HG02610 (cell line): ENCODE measurements at regions not wholly inside any gene's neighbourhood (a gene's known extent, or its start where the extent isn't known, plus 50 kb on each side); places are given as distances from the start of the nearest gene placed in this dataset.
A peak's percentile ranks its signal among the peaks of the same experiment; 100 is the strongest.
"Not testable (repeated sequence)": the region's sequence is repeated elsewhere in the genome, so short reads cannot be mapped to it uniquely, and the experiment has no call there.

Experiments
- ATAC-seq: cut with Tn5 transposase; IDR thresholded peaks from one replicate; pipeline ENCODE4 v1.9.1; 2021; ENCODE audit warnings: mild to moderate bottlenecking, moderate library complexity; ENCODE audit not compliant: unreplicated experiment

DNA sequence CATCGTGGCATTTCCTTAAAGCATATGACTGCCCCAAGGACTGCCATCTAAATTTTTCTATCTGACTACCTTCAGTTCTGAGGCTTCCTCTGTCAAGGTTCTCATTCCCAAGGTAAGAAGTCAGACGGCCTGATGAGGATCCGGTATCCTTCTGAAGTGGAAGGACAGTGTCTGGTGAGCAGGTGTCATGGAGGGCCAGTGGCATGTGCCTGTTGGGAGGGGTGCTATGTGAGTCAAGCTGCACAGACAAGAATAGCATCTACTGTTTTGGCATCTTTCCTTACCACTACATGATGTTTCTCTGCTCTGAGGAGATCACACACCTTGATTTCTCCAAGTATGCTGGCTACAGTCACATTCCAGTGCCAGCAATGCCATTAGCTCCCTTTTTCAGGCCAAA, 99.6 kb upstream of the RGS1 start:
- no peak for ATAC-seq

DNA sequence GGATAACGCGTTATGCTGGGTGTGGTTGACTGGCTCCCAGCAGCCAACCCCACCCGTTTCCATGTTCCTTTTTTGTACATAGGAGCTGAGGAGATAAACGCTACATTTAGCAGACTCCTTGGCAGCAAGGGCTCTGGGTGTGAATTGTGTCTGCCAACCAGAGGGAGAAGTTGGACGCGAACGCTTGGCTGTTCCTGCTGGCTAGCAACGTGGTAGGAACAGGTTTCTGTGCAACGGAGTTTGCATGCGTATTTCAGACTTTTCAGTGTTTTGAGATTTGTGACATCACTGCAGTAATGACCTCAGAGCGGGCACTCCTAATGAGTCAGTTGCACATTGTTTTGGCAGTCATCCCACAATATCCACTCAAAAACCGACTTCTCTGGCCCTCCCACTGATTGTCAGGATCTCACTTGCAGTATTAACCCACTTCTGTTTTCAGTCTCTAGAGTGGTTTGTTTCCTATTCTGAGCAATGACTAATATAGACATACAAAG, 98.7 kb upstream of the RGS1 start:
- ATAC-seq = peak; percentile 86

DNA sequence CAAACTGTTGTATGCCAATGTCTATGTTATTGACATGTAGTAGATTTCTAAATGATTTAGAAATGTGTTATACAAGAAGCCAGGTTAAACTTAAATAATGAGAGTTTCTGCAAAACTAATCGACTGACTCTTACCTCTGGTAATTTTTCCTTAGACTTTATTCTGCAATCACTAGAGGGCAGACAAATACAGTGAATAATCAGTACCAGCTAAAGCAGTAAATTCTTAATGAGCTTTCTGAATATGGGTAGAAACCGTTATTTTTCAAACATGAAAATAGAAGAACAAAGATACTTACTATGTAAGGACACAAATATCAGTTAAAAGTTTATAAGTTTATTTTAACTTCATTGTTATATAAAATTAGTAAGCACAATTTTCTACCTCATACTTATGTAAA, 97.9 kb upstream of the RGS1 start:
- ATAC-seq = peak; percentile 54

DNA sequence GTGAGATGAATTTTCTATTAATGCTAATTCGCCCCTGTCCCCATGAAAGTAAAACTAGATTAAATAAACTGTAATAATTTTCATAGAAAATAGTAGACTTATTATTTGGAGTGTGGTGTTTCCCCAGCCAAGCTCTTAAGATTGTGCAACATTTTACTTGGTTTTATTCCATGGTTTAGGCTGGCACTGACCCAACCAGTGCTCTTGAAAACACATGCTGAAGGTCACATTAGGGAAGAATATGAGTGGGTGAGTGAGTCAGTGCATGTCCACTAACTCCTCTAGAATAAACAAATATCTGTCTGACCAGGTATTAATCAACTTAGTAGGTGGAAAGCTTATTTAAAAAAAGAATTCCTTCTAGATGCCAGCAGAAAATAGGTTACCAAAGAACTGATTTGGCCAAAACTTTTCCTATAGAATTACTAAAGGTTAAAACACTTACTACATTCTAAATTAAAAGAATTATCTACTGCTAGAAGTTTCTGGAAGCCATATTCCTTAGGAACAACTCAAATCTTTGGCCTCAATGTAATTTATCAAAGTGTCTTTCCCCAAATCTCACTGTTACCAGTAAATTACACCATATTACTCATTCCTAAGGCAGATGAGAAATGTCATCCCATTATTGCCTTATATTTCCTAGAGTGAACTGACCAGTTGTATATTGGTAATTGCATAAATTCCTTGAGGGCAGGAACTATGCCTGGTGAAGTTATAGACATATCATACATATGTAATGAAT, 89.7 kb upstream of the RGS1 start:
- ATAC-seq = no peak

DNA sequence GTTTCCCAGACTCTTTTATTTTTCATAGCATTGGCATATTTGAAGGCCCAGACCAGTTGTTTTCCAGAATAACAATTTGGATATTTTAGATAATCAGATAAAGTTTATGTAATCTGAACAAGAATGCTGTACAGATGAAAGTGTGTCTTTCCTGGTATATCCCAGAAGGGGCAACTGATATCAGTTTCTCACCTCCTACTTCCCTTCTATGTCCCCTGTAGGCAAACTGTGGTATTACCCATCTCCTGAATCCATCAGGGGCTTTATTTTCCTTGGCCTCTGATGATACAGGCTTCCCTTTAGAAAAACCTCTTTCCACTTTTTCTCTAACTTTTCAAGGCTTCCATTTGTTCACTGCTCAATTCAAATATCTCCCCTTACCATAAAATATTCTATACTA, 87.5 kb upstream of the RGS1 start:
- ATAC-seq = no peak

DNA sequence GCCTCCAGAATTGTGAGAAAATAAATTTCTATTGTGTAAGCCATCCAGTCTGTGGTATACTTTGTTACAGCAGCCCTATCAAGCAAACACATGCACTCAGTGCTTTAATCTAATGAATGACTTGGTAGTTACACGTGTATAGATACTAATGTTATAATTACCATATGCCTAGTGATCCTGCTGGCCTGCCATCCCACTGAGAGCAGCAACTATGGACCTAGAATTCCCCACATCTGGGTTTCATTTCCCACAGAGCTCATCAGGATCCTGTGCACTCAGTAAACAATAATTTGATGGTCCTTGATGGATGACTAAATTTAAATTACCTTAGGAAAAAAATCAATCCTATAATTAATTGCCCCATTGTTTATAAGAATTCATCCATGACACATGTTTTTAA, 86.5 kb upstream of the RGS1 start:
- no peak for ATAC-seq

DNA sequence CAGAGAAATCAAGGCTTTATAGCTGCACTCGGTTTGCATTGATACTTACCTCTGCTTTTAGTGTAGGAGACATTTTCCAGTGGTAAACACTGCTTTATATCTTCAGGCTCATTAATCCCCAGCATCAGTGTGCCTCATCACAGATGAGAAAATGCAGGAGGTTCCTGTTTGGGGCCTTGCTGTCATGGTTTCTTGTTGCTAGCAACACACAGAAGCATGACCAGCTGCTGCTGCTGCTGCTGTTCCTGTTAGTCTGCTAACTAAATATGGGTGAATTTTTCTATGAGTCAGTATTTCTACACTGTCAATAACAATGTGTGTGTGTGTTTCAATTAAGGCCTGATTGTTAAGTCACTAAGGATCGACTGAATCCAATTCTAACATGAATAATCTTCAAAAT, 85.8 kb upstream of the RGS1 start:
- peak; percentile 80 for ATAC-seq

DNA sequence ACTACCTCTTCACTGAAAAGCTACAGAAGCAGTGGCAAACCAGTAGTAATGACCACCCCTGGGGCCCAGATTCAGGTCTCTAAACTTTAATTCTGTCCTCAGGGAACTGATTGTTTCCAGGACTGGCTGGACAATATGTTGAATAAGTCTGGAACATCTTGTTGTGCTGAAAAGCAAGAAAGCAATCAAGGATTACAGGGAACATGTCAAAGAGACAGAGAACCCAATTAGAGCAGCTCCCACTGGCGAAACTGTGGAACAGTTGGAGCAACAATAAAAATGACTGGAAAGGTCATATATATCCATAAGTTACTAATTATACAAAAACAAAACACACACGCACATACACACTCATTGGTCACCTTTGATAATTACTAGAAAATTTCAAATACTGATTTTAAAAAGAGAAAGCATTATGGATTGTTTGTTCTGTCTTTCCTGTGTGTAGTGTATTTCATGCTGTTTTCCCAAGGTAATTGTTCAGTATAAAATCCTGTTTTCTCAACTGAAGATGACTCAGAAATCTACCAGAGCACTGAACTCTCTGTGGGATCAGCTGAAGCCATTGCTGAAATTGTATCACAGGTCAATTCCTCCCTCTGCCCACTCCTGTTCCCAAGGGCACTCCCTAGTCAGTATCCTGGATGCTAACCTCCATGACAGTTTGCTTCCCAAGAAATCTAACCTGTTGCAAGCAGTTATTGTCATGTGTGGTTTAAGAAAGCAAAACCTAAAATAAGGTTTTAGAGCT, 83.6 kb upstream of the RGS1 start:
- no peak for ATAC-seq

DNA sequence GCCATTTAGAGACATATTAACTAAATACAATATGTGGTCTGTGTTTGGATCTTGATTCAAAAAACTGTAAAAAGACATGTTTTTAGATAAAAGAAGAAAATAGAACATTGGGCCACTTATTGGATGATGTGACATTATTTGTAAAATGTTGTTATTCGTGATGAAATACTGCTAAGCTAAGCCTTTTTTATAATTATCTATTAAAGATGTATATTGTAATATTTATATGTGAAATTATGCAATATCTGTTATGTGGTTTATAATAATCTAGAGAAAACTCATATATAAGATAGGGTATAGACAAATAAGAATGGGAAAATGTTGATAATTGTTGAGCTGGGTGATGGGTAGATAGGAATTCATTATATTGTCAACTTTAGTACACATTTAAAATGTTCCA, 82.0 kb upstream of the RGS1 start:
- no peak for ATAC-seq

DNA sequence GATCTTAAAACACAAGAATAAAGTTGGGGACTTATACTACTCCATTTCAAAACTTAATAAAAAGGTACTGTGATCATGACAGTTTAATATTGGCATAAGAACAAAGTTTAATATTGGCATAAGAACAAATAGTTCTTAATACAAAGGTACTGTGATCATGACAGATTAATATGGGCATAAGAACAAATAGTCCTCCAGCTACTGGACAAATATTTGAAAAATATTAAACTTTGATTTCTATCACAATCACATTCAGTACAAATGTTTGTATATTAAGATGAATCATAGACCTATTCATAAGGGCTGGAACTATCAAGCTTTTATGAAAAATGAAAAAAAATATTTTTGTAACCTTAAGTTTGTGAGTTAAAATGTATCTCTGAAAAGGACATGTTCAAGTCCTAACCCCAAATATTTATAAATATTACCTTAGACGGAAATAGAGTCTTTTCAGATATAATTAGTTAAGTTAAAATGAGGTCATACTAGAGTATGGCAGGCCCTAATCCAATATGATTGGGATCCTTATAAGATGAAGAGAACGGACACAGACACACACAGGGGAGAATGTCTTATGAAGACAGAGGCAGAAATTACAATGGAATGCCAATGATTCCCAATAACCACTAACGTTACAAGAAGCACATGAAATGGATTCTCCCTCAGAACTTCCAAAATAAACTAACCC, 79.1 kb upstream of the RGS1 start:
- no peak for ATAC-seq

DNA sequence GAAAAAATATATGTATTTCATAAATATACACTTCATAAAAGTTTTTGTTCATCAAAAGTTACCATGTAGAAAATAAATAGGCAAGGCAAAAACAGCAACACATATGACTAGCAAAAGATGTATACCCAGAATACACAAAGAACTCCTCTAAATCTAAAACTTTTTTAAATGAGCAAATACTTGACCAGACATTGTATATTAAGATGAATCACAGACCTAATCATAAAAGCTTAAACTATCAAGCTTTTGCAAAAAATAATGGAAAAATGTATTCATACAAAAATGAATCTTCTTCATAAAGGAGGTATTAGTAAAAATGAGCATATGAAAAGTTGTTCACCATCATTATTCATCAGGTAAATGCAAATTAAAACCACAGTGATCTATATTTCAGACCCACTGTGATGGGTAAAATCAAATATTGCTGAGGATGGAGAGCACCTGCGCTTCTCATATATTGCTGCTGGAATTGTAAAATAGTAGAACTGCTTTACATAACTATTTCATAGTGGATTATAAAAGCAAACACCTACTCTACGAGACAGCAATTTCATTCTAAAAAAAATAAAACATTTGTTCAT, 78.3 kb upstream of the RGS1 start:
- ATAC-seq = no peak

DNA sequence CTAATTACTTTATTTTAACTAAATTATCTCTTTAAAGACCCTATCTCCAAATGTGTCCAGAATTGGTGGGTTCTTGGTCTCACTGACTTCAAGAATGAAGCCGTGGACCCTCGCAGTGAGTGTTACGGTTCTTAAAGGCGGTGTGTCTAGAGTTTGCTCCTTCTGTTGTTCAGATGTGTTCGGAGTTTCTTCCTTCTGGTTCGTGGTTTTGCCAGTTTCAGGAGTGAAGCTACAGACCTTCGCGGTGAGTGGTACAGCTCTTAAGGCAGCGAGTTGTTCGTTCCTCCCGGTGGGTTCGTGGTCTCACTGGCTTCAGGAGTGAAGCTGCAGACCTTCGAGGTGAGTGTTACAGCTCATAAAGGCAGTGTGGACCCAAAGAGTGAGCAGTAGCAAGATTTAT, 77.5 kb upstream of the RGS1 start:
- not testable (repeated sequence) for ATAC-seq

DNA sequence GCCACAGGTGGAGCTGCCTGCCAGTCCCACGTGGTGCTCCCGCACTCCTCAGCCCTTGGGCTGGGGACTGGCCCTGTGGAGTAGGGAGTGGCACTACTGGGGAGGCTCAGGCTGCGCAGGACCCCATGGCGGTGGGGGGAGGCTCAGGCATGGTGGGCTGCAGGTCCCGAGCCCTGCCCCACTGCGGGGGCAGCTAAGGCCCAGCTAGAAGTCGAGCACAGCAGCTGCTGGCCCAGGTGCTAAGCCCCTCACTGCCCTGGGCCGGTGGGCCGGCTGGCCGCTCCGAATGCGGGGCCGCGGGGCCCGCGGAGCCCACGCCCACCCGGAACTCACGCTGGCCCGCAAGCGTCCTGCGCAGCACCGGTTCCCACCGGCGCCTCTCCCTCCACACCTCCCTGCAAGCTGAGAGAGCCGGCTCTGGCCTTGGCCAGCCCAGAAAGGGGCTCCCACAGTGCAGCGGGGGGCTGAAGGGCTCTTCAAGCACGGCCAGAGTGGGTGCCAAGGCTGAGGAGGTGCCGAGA, 76.5 kb upstream of the RGS1 start:
- ATAC-seq = not testable (repeated sequence)

DNA sequence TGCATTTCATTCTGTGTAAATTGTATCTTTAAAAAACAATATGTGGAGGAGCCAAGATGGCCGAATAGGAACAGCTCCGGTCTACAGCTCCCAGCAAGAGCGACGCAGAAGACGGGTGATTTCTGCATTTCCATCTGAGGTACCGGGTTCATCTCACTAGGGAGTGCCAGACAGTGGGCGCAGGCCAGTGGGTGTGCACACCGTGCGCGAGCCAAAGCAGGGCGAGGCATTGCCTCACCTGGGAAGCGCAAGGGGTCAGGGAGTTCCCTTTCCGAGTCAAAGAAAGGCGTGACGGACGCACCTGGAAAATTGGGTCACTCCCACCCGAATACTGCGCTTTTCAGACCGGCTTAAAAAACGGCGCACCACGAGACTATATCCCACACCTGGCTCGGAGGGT, 75.0 kb upstream of the RGS1 start:
- not testable (repeated sequence) for ATAC-seq

DNA sequence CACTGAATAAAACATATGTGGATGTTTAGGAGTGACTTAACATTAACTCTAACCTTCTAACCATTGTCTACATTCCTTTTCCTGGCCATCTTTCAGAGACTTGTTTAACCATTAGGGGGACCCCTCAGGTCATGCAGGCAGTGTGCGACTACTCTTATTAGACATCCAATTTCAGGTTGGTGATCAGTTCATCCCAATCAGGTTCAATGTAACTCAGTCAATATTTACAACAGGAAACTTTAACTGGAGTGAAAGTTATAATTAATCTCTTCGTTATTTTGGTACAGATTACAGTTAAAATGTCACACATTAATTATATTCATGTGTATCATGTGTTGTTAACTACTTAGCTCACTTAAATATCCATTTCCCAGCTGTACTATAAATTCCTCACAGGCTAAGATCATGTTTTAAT, 68.8 kb upstream of the RGS1 start:
- ATAC-seq = peak; percentile 83

DNA sequence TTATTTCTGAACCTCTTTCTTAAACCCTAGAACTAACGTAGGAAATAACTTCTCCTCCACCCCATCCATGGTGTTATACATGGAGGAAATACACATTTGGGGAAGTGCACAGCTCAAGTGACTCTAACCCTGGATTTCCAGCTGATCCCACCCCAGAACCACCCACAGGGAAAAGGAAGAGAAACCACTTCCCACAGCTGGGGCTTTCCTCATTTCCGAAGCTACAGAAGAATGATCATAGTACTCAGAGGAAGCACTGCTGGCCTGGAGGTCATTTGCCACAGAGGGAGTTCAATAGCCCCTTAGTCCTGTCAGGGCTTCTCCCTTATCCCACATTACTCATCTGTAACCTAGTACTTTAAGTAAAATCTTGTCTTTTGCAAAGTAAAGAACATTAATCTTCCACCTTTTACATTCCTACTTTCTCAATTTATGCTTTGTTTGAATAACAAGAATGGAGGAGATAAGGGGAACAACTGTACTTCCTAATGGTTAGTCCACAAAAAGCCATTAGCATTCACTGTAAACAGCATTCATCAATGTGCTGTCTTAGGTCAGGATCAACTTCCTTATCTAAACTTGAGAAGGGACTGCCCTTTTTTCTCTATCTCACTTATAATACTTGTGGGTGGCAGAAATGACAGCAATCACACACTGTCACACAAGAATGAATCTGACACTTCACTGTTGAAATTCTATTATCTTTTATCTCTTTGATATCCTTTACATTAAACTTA, 63.0 kb upstream of the RGS1 start:
- ATAC-seq = peak; percentile 44

DNA sequence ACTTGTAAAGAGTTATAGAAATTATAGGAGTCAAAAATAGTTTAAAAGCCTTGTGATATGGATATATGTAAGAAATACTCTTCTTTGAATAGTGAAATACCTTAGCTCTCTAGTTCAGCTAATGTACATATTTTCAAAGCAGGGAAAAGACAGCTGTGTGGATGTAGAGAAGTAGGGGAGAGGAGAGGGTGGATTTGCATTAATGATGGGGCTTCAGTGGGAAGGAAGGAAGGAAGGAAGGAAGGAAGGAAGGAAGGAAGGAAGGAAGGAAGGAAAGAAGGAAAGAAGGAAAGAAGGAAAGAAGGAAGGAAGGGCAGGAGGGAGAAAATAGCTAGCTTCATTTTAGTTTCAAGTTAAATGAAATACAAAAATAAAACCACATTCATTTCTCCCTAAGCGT, 62.4 kb upstream of the RGS1 start:
- no peak for ATAC-seq

DNA sequence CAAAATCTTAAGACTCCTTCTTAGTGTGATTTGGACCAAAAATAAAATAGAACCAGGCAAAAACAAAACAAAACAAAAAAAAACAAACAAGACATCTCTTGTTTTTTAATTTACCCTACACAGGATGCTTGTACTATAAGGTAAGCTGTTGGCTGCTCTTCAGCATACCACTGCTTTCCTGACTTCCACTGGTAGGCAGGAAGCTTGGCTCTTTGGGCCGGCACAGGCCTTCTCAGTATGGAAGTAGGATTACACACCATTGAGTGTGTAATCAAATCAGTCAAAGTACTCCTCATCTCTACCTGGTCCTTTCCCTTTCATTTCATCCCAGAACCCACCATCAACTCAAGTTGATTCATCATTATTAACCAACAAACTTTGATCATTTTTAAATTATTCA, 61.9 kb upstream of the RGS1 start:
- no peak for ATAC-seq

DNA sequence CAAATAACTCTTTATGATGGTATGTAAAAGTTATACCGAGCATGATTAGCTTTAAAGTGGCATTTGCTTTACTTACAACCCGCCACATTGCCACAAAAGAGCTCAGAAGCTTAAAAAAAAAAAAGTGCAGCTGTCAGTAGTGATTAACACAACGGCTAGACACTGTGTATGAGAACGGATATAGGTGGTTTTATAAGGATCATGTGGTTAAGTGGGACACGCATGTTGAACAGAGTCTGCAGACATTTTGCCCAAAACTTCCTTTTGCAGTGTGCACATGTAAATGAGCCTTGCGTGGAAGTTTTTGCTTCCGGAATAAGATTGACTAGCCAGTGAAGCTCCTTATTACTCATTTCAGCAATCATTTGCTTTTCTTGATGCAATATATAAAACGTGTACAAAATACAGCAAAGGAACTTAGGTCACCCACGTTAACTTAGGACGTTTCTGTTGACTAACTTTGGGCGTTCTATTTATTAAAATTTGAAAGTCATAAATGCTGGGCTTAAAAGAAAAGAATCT, 58.7 kb upstream of the RGS1 start:
- peak; percentile 94 for ATAC-seq

DNA sequence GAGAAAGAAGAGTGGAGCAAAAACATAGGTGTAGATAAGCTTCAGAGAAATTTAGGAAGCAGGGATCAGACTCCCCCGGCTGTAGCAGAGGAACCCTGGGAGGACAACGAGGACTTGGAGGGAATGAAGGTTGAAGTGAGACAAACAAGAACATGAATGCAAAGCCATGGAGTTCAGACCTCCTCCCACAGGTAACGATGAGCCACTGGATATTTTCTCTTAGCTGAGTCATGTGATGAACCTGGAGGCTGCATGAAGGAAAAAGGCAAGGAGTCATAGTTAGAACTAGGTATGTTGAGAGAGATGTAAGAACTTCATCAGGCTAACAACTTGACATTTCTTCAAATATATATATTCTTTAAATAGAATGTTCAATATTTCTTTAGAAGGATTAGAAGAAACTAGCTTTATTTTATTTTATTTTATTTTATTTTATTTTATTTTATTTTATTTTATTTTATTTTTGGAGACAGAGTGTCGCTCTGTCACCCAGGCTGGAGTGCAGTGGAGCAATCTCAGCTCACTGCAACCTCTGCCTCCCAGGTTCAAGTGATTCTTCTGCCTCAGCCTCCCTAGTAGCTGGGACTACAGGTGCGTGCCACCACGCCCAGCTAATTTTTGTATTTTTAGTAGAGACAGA, 57.7 kb upstream of the RGS1 start:
- ATAC-seq = not testable (repeated sequence)
